IMR-90 (cell line): ENCODE measurements at regions not wholly inside any gene's neighbourhood (a gene's known extent, or its start where the extent isn't known, plus 50 kb on each side); places are given as distances from the start of the nearest gene placed in this dataset.

Experiments
- ATAC-seq: fragments of 200-7000 bp; cut with Tn5 transposase; 2 replicates; pipeline ENCODE4 v1.9.1; 2020; ENCODE audit warnings: low read depth, mild to moderate bottlenecking, moderate library complexity
- BruUV-seq: library from RNA; stranded (reverse); fragments of 400-500 nt; replicated peaks from 2 replicates; lab custom pipeline; 2021; lab: Mats Ljungman, UMichigan
- CTCF ChIA-PET: fragments of 300-600 bp; formaldehyde crosslinking; extraction: SDS; loops from one replicate; lab custom pipeline; 2021; ENCODE audit warnings: antibody characterized with exemption; lab: Yijun Ruan, JAX
- POLR2A ChIA-PET: fragments of 300-600 bp; sonication (Branson Sonifier 250); formaldehyde crosslinking; loops from one replicate; lab custom pipeline; 2022; ENCODE audit warnings: antibody characterized with exemption; ENCODE audit not compliant: unreplicated experiment; lab: Charles Lee
- DNase-seq: peaks from one replicate; pipeline ENCODE4 v3.0.0; 2013
- H2AFZ ChIP-seq: replicated peaks from 2 replicates; pipeline ENCODE3; 2013; ENCODE audit warnings: low read length, mild to moderate bottlenecking; ENCODE audit not compliant: poor library complexity
- H2AK5ac ChIP-seq: 2 replicates; pipeline ENCODE4 v1.6.1; 2013; ENCODE audit warnings: low read depth, low read length, inconsistent platforms
- H2AK9ac ChIP-seq: replicated peaks from 2 replicates; pipeline ENCODE3; 2013; ENCODE audit warnings: mild to moderate bottlenecking, low read depth, low read length, moderate library complexity; ENCODE audit not compliant: poor library complexity
- H2BK120ac ChIP-seq: 2 replicates; pipeline ENCODE4 v1.6.1; 2013; ENCODE audit warnings: low read depth, low read length, inconsistent platforms
- H2BK15ac ChIP-seq: 3 replicates; pipeline ENCODE4 v1.6.1; 2013; ENCODE audit warnings: low read depth, low read length, inconsistent platforms
- H2BK20ac ChIP-seq: 2 replicates; pipeline ENCODE4 v1.6.1; 2013; ENCODE audit warnings: low read depth, mild to moderate bottlenecking, inconsistent platforms, low read length, moderate library complexity
- H2BK5ac ChIP-seq: 2 replicates; pipeline ENCODE4 v1.6.1; 2013; ENCODE audit warnings: mild to moderate bottlenecking, low read depth, low read length, inconsistent platforms; ENCODE audit not compliant: poor library complexity, severe bottlenecking
- H3K14ac ChIP-seq: replicated peaks from 2 replicates; pipeline ENCODE4 v1.6.1; 2013; ENCODE audit warnings: low read depth, low read length, inconsistent platforms
- H3K18ac ChIP-seq: 2 replicates; pipeline ENCODE4 v1.6.1; 2013; ENCODE audit warnings: low read depth, low read length, control low read depth
- H3K23ac ChIP-seq: 2 replicates; pipeline ENCODE4 v1.6.1; 2013; ENCODE audit warnings: low read depth, low read length, inconsistent platforms
- H3K27ac ChIP-seq: 2 replicates; pipeline ENCODE4 v1.5.1; 2013; ENCODE audit warnings: mild to moderate bottlenecking, control low read depth, low read length; ENCODE audit not compliant: insufficient read depth
- H3K27me3 ChIP-seq: 2 replicates; pipeline ENCODE4 v1.6.1; 2013; ENCODE audit warnings: low read length; ENCODE audit not compliant: control insufficient read depth, insufficient read depth
- H3K36me3 ChIP-seq: 2 replicates; pipeline ENCODE4 v1.6.1; 2013; ENCODE audit warnings: low read length, mixed read lengths; ENCODE audit not compliant: control insufficient read depth, insufficient read depth
- H3K4ac ChIP-seq: 2 replicates; pipeline ENCODE4 v1.6.1; 2013; ENCODE audit warnings: low read depth, low read length, inconsistent platforms
- H3K4me1 ChIP-seq: 2 replicates; pipeline ENCODE4 v1.6.1; 2013; ENCODE audit warnings: low read length, mixed read lengths; ENCODE audit not compliant: control insufficient read depth, insufficient read depth
- H3K4me2 ChIP-seq: 2 replicates; pipeline ENCODE4 v1.6.1; 2013; ENCODE audit warnings: low read depth, mild to moderate bottlenecking, control low read depth, low read length, moderate library complexity
- H3K4me3 ChIP-seq: 2 replicates; pipeline ENCODE4 v1.5.1; 2013; ENCODE audit warnings: low read depth, mild to moderate bottlenecking, control low read depth, low read length, moderate library complexity; ENCODE audit not compliant: insufficient read depth
- H3K56ac ChIP-seq: 2 replicates; pipeline ENCODE4 v1.6.1; 2013; ENCODE audit warnings: low read length, inconsistent platforms; ENCODE audit not compliant: insufficient read depth; ENCODE audit errors: extremely low read depth
- H3K79me1 ChIP-seq, 2 experiments: 2 replicates each; pipeline ENCODE4 v1.6.1; 2013; ENCODE audit warnings: low read length in 2 of 2, inconsistent platforms in 1 of 2, low read depth in 1 of 2
- H3K9ac ChIP-seq: 2 replicates; pipeline ENCODE4 v1.6.1; 2013; ENCODE audit warnings: low read depth, low read length, control low read depth
- H3K9me1 ChIP-seq: 2 replicates; pipeline ENCODE4 v1.6.1; 2013; ENCODE audit warnings: low read length, inconsistent platforms; ENCODE audit not compliant: insufficient read depth
- H3K9me3 ChIP-seq: 2 replicates; pipeline ENCODE4 v1.6.1; 2013; ENCODE audit warnings: low read length; ENCODE audit not compliant: control insufficient read depth, insufficient read depth
- H4K20me1 ChIP-seq: 2 replicates; pipeline ENCODE4 v1.6.1; 2013; ENCODE audit warnings: low read length, inconsistent platforms; ENCODE audit not compliant: insufficient read depth
- H4K5ac ChIP-seq: 2 replicates; pipeline ENCODE4 v1.6.1; 2013; ENCODE audit warnings: mild to moderate bottlenecking, low read depth, low read length, control low read depth
- H4K8ac ChIP-seq, 2 experiments: 2 replicates each; pipeline ENCODE4 v1.6.1; 2013; ENCODE audit warnings: low read depth in 2 of 2, low read length in 2 of 2, control low read depth in 1 of 2, inconsistent platforms in 1 of 2
- H4K91ac ChIP-seq: 2 replicates; pipeline ENCODE4 v1.6.1; 2013; ENCODE audit warnings: low read depth, low read length, inconsistent platforms; ENCODE audit not compliant: insufficient read depth
- BHLHE40 ChIP-seq: fragments of 150-350 bp; IDR thresholded peaks from 2 replicates; pipeline ENCODE4 v1.6.1; 2016; ENCODE audit warnings: mild to moderate bottlenecking, low read depth, low read length
- CEBPB ChIP-seq: IDR thresholded peaks from 2 replicates; pipeline ENCODE4 v1.6.1; 2012; ENCODE audit warnings: low read depth, low read length, improper control_type of control experiment
- CHD1 ChIP-seq: IDR thresholded peaks from 2 replicates; pipeline ENCODE4 v1.6.1; 2012; ENCODE audit warnings: low read depth, low read length, improper control_type of control experiment
- CTCF ChIP-seq: conservative IDR thresholded peaks from 2 replicates; pipeline ENCODE4 v1.5.1; 2012; ENCODE audit warnings: mild to moderate bottlenecking, low read depth, low read length, improper control_type of control experiment
- ELK1 ChIP-seq: fragments of 150-350 bp; IDR thresholded peaks from 2 replicates; pipeline ENCODE4 v1.6.1; 2016; ENCODE audit warnings: low read depth, mild to moderate bottlenecking, low read length, moderate library complexity, borderline replicate concordance
- FOS ChIP-seq: fragments of 150-350 bp; IDR thresholded peaks from 2 replicates; pipeline ENCODE4 v1.6.1; 2016; ENCODE audit warnings: low read depth, low read length
- MAFK ChIP-seq: IDR thresholded peaks from 2 replicates; pipeline ENCODE4 v1.6.1; 2012; ENCODE audit warnings: low read depth, low read length, improper control_type of control experiment
- MAZ ChIP-seq: IDR thresholded peaks from 2 replicates; pipeline ENCODE4 v1.6.1; 2012; ENCODE audit warnings: low read depth, mild to moderate bottlenecking, low read length, improper control_type of control experiment, moderate library complexity, borderline replicate concordance
- MXI1 ChIP-seq: IDR thresholded peaks from 2 replicates; pipeline ENCODE4 v1.6.1; 2012; ENCODE audit warnings: low read depth, mild to moderate bottlenecking, low read length, moderate library complexity, borderline replicate concordance
- NFE2L2 ChIP-seq: fragments of 150-350 bp; IDR thresholded peaks from 2 replicates; pipeline ENCODE4 v1.6.1; 2016; ENCODE audit warnings: low read depth, mild to moderate bottlenecking, low read length
- POLR2A ChIP-seq: IDR thresholded peaks from 2 replicates; pipeline ENCODE4 v1.6.1; 2012; ENCODE audit warnings: mild to moderate bottlenecking, low read depth, low read length
- RAD21 ChIP-seq: IDR thresholded peaks from 2 replicates; pipeline ENCODE4 v1.6.1; 2012; ENCODE audit warnings: low read length, improper control_type of control experiment
- RCOR1 ChIP-seq: IDR thresholded peaks from 2 replicates; pipeline ENCODE4 v1.6.1; 2012; ENCODE audit warnings: mild to moderate bottlenecking, low read length, improper control_type of control experiment; ENCODE audit not compliant: insufficient replicate concordance
- RFX5 ChIP-seq: IDR thresholded peaks from 2 replicates; pipeline ENCODE4 v1.8.0; 2012; ENCODE audit warnings: low read depth, mild to moderate bottlenecking, low read length, moderate library complexity
- SMC3 ChIP-seq: fragments of 150-350 bp; IDR thresholded peaks from 2 replicates; pipeline ENCODE4 v1.6.1; 2016; ENCODE audit warnings: low read depth, mild to moderate bottlenecking, antibody characterized with exemption, low read length, moderate library complexity
- USF2 ChIP-seq: fragments of 150-350 bp; IDR thresholded peaks from 2 replicates; pipeline ENCODE4 v1.6.1; 2017; ENCODE audit warnings: mild to moderate bottlenecking, antibody characterized with exemption, low read length, low read depth
- WGBS, 2 experiments: methylation state at CpG; one replicate each; pipeline versions ENCODE4 v1.1.5 to v1.1.7; 2013; ENCODE audit warnings: missing lambda C conversion rate in 2 of 2; ENCODE audit not compliant: insufficient read length in 1 of 2; ENCODE audit errors: extremely low coverage in 2 of 2; 5-methylcytosine and 5-hydroxymethylcytosine counted together
- dilution Hi-C: fragments of 300-500 bp; cut with HindIII; formaldehyde crosslinking; loops from one replicate; pipeline ENCODE4 v1.14.3; 2018; ENCODE audit warnings: low sequenced_read_pairs; ENCODE audit not compliant: unreplicated experiment
- in situ Hi-C: fragments of 300-500 bp; cut with MboI; formaldehyde crosslinking; loops from 3 replicates; pipeline ENCODE4 v1.14.3; 2019; ENCODE audit warnings: low sequenced_read_pairs, inconsistent platforms, mixed read lengths
- intact Hi-C: fragments of 100-400 bp; cut with micrococcal nuclease; formaldehyde crosslinking; loops from 2 replicates; pipeline ENCODE4 v1.10.0; 2022

- H3K4me1 ChIP-seq, result no peaks in the 10 kb centered on the region
- no peaks in the 10 kb centered on the region for H3K9me3 ChIP-seq
- TF ChIP-seq BHLHE40 (no peak), NFE2L2 (no peak), RCOR1 (no peak), MXI1 (no peak), SMC3 (no peak), ELK1 (no peak), USF2 (no peak), MAFK (no peak), POLR2A (no peak), RFX5 (no peak), CHD1 (no peak), RAD21 (no peak), CEBPB (no peak), FOS (no peak), MAZ (no peak), CTCF (no peak)
- no peak overlapping the region for H3K18ac ChIP-seq
- no peak overlapping the region for H3K23ac ChIP-seq
- no peak overlapping the region for H3K9ac ChIP-seq
- no peak overlapping the region for H3K27ac ChIP-seq
- WGBS, 2 experiments, result no CpG with 5 or more reads among the region's 4 CpGs
- no TSS peak for BruUV-seq
- no peak for DNase-seq
- no peaks in the 10 kb centered on the region for H3K79me1 ChIP-seq
- ChIA-PET CTCF (no interaction called here), POLR2A (no interaction called here)
- H2BK5ac ChIP-seq, result no peak overlapping the region
- no peak overlapping the region for H4K91ac ChIP-seq
- H2BK15ac ChIP-seq, result no peak overlapping the region
- dilution Hi-C loops, result no loop called here
- no peak overlapping the region for H3K4me3 ChIP-seq
- no peak overlapping the region for H2AK5ac ChIP-seq
- no peak overlapping the region for H2AFZ ChIP-seq
- no peaks in the 10 kb centered on the region for H4K20me1 ChIP-seq
- H3K36me3 ChIP-seq, result no peaks in the 10 kb centered on the region
- H4K5ac ChIP-seq, result no peak overlapping the region
- H3K4me2 ChIP-seq, result no peak overlapping the region
- no peak overlapping the region for H3K4ac ChIP-seq
- no peak for ATAC-seq
- H2BK20ac ChIP-seq, result no peak overlapping the region
- H3K56ac ChIP-seq, result no peak overlapping the region
- no peak overlapping the region for H2AK9ac ChIP-seq
- no peaks in the 10 kb centered on the region for H3K27me3 ChIP-seq
- in situ Hi-C loops, result no loop called here
- H3K9me1 ChIP-seq, result no peaks in the 10 kb centered on the region
- no peak overlapping the region for H2BK120ac ChIP-seq
- no peak overlapping the region for H4K8ac ChIP-seq
- no peak overlapping the region for H3K14ac ChIP-seq
- intact Hi-C loops, result no loop called here
Measured at GRCh38 chr20:40144581-40144980, 544.5 kb downstream of the MAFB start.
